ENCODE measurements at regions not wholly inside any gene's neighbourhood (a gene's known extent, or its start where the extent isn't known, plus 50 kb on each side); places are given as distances from the start of the nearest gene placed in this dataset.

GRCh38 chr11:15406851-15407351 lies 292.2 kb downstream of the INSC start (continued):
- TF ChIP-seq ZNF232 (CRISPR knock-in tag; IDR thresholded peaks at IDR 0.05) (no peak), ZNF23 (CRISPR knock-in tag; IDR thresholded peaks at IDR 0.05) (no peak), SAFB2 (IDR thresholded peaks at IDR 0.05; ENCODE audit: borderline replicate concordance, low read depth, low read length, severe bottlenecking) (no peak), HNRNPUL1 (IDR thresholded peaks at IDR 0.05; ENCODE audit: low read length) (no peak), KDM1A (IDR thresholded peaks at IDR 0.05) (no peak), MCM2 (IDR thresholded peaks at IDR 0.05; ENCODE audit: low read depth) (no peak), SNRNP70 (optimal IDR thresholded peaks at IDR 0.05; ENCODE audit: low read depth, low read length) (no peak), ZBTB9 (CRISPR knock-in tag; IDR thresholded peaks at IDR 0.05) (no peak), ETV6 (IDR thresholded peaks at IDR 0.05; ENCODE audit: borderline replicate concordance in 1 of 2, low read depth in 2 of 2, low read length in 1 of 2) (no peak), ETV6 (CRISPR knock-in tag; IDR thresholded peaks at IDR 0.05; ENCODE audit: borderline replicate concordance) (no peak), MYNN (IDR thresholded peaks at IDR 0.05) (no peak), MYNN (CRISPR knock-in tag; IDR thresholded peaks at IDR 0.05) (no peak)
- TF ChIP-seq, protein P1, sequence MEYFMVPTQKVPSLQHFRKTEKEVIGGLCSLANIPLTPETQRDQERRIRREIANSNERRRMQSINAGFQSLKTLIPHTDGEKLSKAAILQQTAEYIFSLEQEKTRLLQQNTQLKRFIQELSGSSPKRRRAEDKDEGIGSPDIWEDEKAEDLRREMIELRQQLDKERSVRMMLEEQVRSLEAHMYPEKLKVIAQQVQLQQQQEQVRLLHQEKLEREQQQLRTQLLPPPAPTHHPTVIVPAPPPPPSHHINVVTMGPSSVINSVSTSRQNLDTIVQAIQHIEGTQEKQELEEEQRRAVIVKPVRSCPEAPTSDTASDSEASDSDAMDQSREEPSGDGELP (CRISPR knock-in tag; IDR thresholded peaks at IDR 0.05; ENCODE audit: borderline replicate concordance) = no peak
- TF ChIP-seq, protein P2, sequence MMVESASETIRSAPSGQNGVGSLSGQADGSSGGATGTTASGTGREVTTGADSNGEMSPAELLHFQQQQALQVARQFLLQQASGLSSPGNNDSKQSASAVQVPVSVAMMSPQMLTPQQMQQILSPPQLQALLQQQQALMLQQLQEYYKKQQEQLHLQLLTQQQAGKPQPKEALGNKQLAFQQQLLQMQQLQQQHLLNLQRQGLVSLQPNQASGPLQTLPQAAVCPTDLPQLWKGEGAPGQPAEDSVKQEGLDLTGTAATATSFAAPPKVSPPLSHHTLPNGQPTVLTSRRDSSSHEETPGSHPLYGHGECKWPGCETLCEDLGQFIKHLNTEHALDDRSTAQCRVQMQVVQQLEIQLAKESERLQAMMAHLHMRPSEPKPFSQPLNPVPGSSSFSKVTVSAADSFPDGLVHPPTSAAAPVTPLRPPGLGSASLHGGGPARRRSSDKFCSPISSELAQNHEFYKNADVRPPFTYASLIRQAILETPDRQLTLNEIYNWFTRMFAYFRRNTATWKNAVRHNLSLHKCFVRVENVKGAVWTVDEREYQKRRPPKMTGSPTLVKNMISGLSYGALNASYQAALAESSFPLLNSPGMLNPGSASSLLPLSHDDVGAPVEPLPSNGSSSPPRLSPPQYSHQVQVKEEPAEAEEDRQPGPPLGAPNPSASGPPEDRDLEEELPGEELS (CRISPR knock-in tag; IDR thresholded peaks at IDR 0.05; ENCODE audit: borderline replicate concordance) = no peak
- TF ChIP-seq, protein P3, sequence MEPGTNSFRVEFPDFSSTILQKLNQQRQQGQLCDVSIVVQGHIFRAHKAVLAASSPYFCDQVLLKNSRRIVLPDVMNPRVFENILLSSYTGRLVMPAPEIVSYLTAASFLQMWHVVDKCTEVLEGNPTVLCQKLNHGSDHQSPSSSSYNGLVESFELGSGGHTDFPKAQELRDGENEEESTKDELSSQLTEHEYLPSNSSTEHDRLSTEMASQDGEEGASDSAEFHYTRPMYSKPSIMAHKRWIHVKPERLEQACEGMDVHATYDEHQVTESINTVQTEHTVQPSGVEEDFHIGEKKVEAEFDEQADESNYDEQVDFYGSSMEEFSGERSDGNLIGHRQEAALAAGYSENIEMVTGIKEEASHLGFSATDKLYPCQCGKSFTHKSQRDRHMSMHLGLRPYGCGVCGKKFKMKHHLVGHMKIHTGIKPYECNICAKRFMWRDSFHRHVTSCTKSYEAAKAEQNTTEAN (CRISPR knock-in tag; IDR thresholded peaks at IDR 0.05) = no peak
- TF ChIP-seq, protein P4, sequence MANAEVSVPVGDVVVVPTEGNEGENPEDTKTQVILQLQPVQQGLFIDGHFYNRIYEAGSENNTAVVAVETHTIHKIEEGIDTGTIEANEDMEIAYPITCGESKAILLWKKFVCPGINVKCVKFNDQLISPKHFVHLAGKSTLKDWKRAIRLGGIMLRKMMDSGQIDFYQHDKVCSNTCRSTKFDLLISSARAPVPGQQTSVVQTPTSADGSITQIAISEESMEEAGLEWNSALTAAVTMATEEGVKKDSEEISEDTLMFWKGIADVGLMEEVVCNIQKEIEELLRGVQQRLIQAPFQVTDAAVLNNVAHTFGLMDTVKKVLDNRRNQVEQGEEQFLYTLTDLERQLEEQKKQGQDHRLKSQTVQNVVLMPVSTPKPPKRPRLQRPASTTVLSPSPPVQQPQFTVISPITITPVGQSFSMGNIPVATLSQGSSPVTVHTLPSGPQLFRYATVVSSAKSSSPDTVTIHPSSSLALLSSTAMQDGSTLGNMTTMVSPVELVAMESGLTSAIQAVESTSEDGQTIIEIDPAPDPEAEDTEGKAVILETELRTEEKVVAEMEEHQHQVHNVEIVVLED (CRISPR knock-in tag; IDR thresholded peaks at IDR 0.05) = no peak
- TF ChIP-seq, protein P5, sequence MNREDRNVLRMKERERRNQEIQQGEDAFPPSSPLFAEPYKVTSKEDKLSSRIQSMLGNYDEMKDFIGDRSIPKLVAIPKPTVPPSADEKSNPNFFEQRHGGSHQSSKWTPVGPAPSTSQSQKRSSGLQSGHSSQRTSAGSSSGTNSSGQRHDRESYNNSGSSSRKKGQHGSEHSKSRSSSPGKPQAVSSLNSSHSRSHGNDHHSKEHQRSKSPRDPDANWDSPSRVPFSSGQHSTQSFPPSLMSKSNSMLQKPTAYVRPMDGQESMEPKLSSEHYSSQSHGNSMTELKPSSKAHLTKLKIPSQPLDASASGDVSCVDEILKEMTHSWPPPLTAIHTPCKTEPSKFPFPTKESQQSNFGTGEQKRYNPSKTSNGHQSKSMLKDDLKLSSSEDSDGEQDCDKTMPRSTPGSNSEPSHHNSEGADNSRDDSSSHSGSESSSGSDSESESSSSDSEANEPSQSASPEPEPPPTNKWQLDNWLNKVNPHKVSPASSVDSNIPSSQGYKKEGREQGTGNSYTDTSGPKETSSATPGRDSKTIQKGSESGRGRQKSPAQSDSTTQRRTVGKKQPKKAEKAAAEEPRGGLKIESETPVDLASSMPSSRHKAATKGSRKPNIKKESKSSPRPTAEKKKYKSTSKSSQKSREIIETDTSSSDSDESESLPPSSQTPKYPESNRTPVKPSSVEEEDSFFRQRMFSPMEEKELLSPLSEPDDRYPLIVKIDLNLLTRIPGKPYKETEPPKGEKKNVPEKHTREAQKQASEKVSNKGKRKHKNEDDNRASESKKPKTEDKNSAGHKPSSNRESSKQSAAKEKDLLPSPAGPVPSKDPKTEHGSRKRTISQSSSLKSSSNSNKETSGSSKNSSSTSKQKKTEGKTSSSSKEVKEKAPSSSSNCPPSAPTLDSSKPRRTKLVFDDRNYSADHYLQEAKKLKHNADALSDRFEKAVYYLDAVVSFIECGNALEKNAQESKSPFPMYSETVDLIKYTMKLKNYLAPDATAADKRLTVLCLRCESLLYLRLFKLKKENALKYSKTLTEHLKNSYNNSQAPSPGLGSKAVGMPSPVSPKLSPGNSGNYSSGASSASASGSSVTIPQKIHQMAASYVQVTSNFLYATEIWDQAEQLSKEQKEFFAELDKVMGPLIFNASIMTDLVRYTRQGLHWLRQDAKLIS (CRISPR knock-in tag; IDR thresholded peaks at IDR 0.05) = no peak
